Astrocyte (in vitro differentiated cells and primary cell): ENCODE measurements at regions not wholly inside any gene's neighbourhood (a gene's known extent, or its start where the extent isn't known, plus 50 kb on each side); places are given as distances from the start of the nearest gene placed in this dataset.

ENCODE experiments used
- CTCF ChIP-seq: IDR thresholded peaks from 2 replicates; pipeline ENCODE4 v1.5.1; 2011; ENCODE audit warnings: low read depth, mild to moderate bottlenecking, inconsistent platforms, low read length, moderate library complexity; ENCODE audit not compliant: insufficient read depth
- EZH2 ChIP-seq: IDR thresholded peaks from 2 replicates; pipeline ENCODE4 v1.6.1; 2012; ENCODE audit warnings: mild to moderate bottlenecking, low read length, inconsistent platforms; ENCODE audit not compliant: insufficient read depth

DNA sequence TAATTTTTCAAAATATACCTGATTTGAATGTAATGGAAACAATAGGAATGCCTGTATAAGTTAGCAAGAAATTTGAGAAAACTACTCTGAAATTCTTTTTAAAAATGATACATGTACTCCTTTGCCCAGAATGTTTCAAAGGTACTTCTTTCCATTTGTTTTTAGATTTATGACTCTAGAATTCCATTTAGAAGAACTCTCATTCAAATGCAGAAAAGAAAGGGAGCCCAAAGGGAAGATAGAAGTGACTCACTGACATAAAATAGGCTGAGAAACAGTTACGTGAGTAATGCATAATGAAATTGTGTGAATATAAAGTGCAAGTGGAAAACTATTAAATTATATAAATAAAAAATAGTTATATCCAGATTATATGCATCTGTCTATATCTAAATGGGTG, 926.3 kb downstream of the TAF11L14 start:
- TF ChIP-seq EZH2 (no peak), CTCF (no peak)
